NCI-H146 treated with DMSO at 0.1 percent for 48 hours (cell line): ENCODE measurements at regions not wholly inside any gene's neighbourhood (a gene's known extent, or its start where the extent isn't known, plus 50 kb on each side); places are given as distances from the start of the nearest gene placed in this dataset.

ENCODE experiments used
- DNase-seq: peaks from one replicate; lab custom pipeline; 2025; ENCODE audit not compliant: unreplicated experiment; lab: John Stamatoyannopoulos, UW

- DNase-seq = no peak
Measured at GRCh38 chr13:74820809-74821208, 661.2 kb downstream of the TBC1D4 start.

DNA sequence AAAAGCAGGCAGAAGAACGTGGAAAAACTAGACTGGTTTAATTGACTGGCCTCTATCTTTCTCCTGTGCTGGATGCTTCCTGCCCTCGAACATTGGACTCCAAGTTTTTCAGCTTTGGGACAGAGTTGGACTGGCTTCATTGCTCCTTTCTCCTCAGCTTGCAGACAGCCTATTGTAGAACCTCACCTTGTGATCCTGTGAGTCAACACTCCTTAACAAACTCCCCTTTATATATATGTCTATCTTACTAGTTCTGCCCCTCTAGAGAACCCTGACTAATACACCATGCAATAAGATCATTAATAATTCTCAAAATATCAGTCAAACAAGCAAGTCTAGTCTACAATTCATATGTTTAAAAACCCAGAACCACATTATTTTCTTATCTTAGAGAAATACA lies 662.4 kb downstream of the TBC1D4 start:
- DNase-seq = no peak

DNA sequence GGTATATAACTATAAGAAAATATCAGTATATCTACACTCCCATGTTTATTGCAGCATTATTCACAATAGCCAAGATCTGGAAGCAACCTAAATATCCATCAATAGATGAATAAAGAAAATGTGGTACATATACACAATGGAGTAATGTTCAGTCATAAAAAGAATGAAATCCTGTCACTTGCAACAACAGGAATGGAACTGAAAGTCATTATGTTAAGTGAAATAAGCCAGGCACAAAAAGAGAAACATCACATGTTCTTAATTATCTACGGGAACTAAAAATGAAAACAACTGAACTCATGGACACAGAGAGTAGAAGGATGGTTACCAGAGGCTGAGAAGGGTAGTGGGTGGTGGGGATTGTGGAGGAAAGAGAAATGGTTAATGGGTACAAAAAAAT lies 665.2 kb downstream of the TBC1D4 start:
- DNase-seq = no peak

GRCh38 chr13:74796157-74796556 lies 662.0 kb upstream of the KLF12 start:
- DNase-seq = no peak

DNA sequence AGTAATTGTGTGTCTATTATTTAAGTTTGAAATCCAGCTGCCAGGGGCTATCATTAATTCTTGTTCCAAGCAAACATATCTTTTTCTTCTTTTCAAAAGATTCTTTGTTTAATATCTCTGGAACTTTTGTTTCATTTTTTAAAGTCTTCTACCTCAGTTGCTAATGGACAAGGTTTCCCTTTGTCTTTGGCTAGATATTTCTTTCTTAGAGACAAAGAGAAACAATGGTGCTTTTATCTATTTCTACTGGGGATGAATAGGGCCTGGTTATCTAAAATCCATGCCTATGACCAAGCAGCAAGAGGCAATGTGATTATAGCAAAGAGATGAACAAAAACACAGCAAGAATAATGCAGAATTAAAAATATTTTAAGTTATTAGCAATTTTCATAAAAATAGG lies 661.3 kb upstream of the KLF12 start:
- DNase-seq = no peak

- DNase-seq = no peak
Measured at GRCh38 chr13:74794582-74794981, 660.4 kb upstream of the KLF12 start.

- DNase-seq = no peak
Measured at GRCh38 chr13:74794147-74794546, 659.9 kb upstream of the KLF12 start.

GRCh38 chr13:74784959-74785358 lies 650.8 kb upstream of the KLF12 start:
- DNase-seq = no peak

GRCh38 chr13:74778946-74779345 lies 644.7 kb upstream of the KLF12 start:
- DNase-seq = no peak

DNA sequence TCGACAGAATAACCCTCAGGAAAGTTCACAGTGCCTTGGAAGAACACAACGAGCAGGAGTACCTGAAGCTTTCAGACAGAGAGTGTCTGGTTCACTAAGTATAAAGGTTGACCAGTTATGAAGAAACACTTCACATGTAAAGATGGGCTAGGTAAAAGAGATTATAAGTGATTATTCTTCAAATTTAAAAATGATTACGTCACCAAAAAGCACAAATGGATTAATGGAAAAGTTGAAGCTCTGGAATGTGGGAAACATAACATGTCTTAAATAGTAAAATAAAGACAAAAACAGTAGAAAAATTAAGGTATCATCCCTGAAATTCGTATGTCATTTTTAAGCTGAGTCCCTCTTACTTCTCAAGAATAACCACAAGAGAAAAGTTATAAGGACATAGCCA lies 643.9 kb upstream of the KLF12 start:
- DNase-seq = no peak

DNA sequence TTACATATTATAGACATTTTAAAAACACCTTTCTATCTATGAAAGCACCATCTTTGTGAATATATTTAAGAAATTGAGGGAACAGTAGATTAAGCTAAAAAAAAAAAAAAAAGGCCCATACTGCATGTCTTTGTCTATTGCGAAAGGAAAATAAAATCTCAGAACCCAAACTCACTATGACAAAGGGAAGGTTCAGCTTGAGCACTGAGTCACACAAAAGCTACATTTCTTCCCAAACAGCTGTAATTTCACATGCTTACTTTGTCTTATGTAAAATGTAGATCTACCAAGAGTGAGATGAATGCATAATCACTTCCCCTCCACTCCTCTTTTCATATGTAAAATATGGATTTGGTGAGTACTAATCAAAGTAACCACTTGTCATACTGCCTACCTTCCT lies 640.1 kb upstream of the KLF12 start:
- DNase-seq = no peak

DNA sequence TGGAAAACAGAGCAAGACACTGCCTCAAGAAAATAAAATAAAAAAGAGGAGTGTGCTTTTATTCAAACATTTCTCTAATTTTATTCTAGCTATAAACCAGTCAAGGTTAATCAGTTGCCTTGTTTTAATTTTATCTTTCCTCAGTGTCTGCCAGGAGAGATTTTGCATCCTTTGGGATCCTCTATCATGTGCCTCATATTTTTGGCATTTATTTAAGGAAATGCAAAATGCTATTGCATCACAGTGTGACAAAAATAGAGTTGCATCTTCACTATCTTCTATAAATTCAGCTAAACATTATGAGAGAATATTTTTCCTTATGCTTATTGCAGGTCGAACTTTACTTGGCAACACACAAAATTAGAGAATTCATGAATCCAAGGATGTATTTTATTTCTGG lies 639.0 kb upstream of the KLF12 start:
- no peak for DNase-seq

GRCh38 chr13:74771964-74772363 lies 637.8 kb upstream of the KLF12 start:
- DNase-seq = no peak

DNA sequence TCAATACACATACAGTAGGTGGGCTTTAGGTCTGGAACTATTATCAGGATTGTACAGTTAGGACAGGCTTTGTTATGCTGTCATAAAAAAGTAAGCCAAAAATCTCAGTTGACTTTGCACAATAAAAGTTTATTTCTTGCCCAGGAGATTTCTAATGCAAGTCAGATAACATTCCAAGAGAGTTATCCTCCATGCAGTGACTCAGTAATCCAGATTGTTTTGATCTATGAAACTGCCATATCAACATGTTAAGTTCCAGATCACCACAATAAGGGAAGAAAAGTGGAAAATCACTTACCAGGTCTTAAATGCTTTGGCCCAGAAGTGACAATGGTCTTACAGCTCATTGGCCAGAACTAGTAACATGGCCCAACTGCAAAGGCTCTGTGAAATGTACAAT lies 636.2 kb upstream of the KLF12 start:
- no peak for DNase-seq

GRCh38 chr13:74769333-74769732 lies 635.1 kb upstream of the KLF12 start:
- DNase-seq = no peak

DNA sequence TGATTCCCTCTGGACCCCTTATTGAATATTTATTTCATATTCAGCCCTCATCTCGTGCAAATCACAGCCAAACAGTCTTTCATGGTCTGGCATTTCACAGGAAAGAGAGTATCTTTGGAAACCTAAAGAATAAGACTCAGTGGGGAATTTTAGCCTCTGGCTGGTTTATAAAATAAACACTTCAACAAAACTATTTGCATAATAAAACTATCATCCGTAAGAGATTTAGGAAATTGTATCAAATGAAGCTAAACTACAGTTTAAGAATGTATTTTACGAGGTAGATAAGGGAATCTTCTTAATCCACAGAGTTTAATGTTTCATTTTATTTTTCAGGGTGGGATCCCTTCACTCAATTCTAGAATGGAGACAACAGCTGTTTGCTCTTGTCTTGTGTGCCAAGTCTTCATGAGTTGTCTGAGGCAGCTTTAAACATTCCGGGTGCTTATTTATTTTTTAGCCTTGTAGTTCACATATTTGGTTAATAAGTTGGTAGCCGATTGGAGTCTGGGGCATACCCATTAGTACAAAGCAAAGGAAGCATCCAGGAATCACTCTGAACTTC lies 634.4 kb upstream of the KLF12 start:
- no peak for DNase-seq

DNA sequence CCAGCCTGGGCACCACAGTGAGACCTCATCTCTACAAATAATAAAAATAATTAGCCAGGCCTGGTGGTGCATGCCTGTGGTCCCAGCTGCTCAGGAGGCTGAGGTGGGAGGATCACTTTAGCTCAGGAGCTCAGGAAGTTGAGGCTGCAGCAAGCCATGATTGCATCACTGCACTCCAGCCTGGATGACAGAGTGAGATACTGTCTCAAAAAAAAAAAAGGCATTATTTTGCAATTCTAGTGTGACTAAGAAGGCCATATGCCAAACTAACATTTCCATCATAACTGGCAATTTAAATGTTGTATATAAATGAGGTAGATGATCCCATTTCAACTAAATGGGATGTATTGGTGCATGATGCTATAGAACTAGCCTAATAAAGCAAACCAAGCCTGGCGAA lies 632.8 kb upstream of the KLF12 start:
- no peak for DNase-seq

- DNase-seq = no peak
Measured at GRCh38 chr13:74765955-74766354, 631.8 kb upstream of the KLF12 start.

DNA sequence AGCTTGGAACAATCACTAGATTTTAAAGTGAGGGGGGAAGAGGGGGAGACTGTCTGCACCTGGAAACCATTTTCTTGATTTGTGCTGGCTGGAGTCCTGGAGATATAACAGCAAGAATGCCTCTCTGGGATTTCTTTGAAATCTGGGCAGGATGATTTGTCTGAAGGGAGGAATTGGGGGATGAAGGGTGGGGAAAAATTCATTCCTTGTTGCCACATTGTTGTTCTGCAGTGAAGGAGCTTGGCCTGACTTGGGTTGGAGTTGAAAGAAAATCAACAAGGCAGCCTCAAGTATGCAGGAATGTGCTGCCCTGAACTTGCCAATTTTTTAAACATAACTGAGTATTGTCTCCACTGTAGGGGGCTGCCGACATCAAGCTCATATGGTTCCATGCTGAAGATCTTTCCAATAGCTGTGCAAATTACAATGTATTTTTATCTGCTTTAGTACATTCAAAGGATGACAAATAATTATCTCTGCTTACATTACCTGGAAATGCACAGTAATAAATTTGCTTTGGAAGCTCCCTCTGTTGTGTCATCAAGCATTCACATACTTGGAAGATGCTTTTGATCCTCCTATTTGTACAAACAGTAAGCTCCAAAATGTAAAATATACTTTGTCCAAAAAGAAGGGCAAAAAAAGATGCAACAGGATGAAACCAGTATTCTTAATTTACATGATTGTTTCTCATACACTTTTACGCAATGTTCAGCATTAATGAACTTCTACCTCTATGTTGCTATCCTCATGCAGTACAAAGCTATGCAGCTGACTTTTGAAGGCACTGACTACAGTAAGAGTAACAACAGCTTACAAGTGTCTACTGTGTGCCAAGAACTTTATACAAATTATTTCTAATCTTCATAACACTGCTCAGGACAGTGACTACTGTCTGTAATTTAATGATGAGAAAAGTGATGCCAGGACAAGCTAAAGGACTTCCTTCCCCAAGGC lies 627.9 kb upstream of the KLF12 start:
- no peak for DNase-seq

- no peak for DNase-seq
Measured at GRCh38 chr13:74758188-74758587, 624.0 kb upstream of the KLF12 start.

GRCh38 chr13:74755065-74755464 lies 620.9 kb upstream of the KLF12 start:
- no peak for DNase-seq

- no peak for DNase-seq
Measured at GRCh38 chr13:74751739-74752138, 617.5 kb upstream of the KLF12 start.
